Fibroblast of the conjunctiva (primary cell): ENCODE measurements at regions not wholly inside any gene's neighbourhood (a gene's known extent, or its start where the extent isn't known, plus 50 kb on each side); places are given as distances from the start of the nearest gene placed in this dataset.
"Not testable (repeated sequence)": the region's sequence is repeated elsewhere in the genome, so short reads cannot be mapped to it uniquely, and the experiment has no call there.

ENCODE experiments used
- DNase-seq: peaks from one replicate; pipeline ENCODE4 v3.0.0-alpha.2; 2010; ENCODE audit warnings: low read depth

GRCh38 chr4:158051401-158052235, 121.2 kb downstream of the GASK1B start:
- DNase-seq: peak; percentile 37

GRCh38 chr4:158050942-158051341, 121.9 kb downstream of the GASK1B start:
- DNase-seq: no peak

GRCh38 chr4:158046345-158046744, 126.5 kb downstream of the GASK1B start:
- no peak for DNase-seq

- DNase-seq: no peak
Observed at GRCh38 chr4:158043971-158044618, 128.7 kb downstream of the GASK1B start.

- DNase-seq: peak; percentile 36
Observed at GRCh38 chr4:158042591-158043030, 130.2 kb downstream of the GASK1B start.

GRCh38 chr4:158038718-158039117, 134.1 kb downstream of the GASK1B start:
- DNase-seq: no peak

GRCh38 chr4:158036998-158037397, 135.8 kb downstream of the GASK1B start:
- no peak for DNase-seq

GRCh38 chr4:158035662-158036195, 137.1 kb downstream of the GASK1B start:
- no peak for DNase-seq

- DNase-seq: no peak
Observed at GRCh38 chr4:158033416-158034120, 139.3 kb downstream of the GASK1B start.

GRCh38 chr4:158032733-158033415, 140.0 kb downstream of the GASK1B start:
- no peak for DNase-seq

GRCh38 chr4:158028381-158028780, 144.4 kb downstream of the GASK1B start:
- DNase-seq: not testable (repeated sequence)

- DNase-seq: no peak
Observed at GRCh38 chr4:158025131-158025530, 147.7 kb downstream of the GASK1B start.

- DNase-seq: peak; percentile 54
Observed at GRCh38 chr4:158020734-158021346, 152.0 kb downstream of the GASK1B start.

- peak; percentile 87 for DNase-seq
Observed at GRCh38 chr4:158020176-158020575, 152.6 kb downstream of the GASK1B start.

- no peak for DNase-seq
Observed at GRCh38 chr4:158018831-158019230, 154.0 kb downstream of the GASK1B start.

GRCh38 chr4:158018221-158018830, 154.5 kb downstream of the GASK1B start:
- no peak for DNase-seq

- peak; percentile 60 for DNase-seq
Observed at GRCh38 chr4:158016511-158016910, 156.3 kb downstream of the GASK1B start.

GRCh38 chr4:158015241-158015640, 157.6 kb downstream of the GASK1B start:
- DNase-seq: no peak

- no peak for DNase-seq
Observed at GRCh38 chr4:158013858-158014257, 159.0 kb downstream of the GASK1B start.

GRCh38 chr4:158010361-158010760, 162.5 kb downstream of the GASK1B start:
- no peak for DNase-seq
